ENCODE measurements at regions not wholly inside any gene's neighbourhood (a gene's known extent, or its start where the extent isn't known, plus 50 kb on each side); places are given as distances from the start of the nearest gene placed in this dataset.

- TF ChIP-seq POLR2AphosphoS2 (IDR thresholded peaks at IDR 0.05; ENCODE audit: low read depth, low read length) (no peak), YY1 (IDR thresholded peaks at IDR 0.05; ENCODE audit: insufficient read depth, insufficient replicate concordance, low read depth, low read length) (no peak), ZNF274 (CRISPR knock-in tag; IDR thresholded peaks at IDR 0.05) (no peak), MXI1 (IDR thresholded peaks at IDR 0.05; ENCODE audit: borderline replicate concordance, low read depth, low read length) (no peak), IKZF5 (CRISPR knock-in tag; IDR thresholded peaks at IDR 0.05) (no peak), ETS1 (CRISPR knock-in tag; IDR thresholded peaks at IDR 0.05) (no peak), TBP (CRISPR knock-in tag; IDR thresholded peaks at IDR 0.05) (no peak), RFX5 (IDR thresholded peaks at IDR 0.05; ENCODE audit: low read depth, low read length) (no peak), EZH2 (conservative IDR thresholded peaks at IDR 0.05; ENCODE audit: low read depth, low read length) (no peak), ZNF607 (CRISPR knock-in tag; IDR thresholded peaks at IDR 0.05; ENCODE audit: borderline replicate concordance) (no peak), ZNF577 (CRISPR knock-in tag; IDR thresholded peaks at IDR 0.05; ENCODE audit: borderline replicate concordance, low read depth) (no peak), HIVEP1 (CRISPR knock-in tag; IDR thresholded peaks at IDR 0.05) (no peak), POLR2A (IDR thresholded peaks at IDR 0.05; ENCODE audit: insufficient read depth in 1 of 2, low read depth in 2 of 2, low read length in 2 of 2) (no peak)
Measured at GRCh38 chr1:199295107-199295506, 656.3 kb downstream of the PTPRC start.
